Stimulated activated naive CD8-positive, alpha-beta T cell treated with anti-CD3 and anti-CD28 coated beads, Interleukin-15, Interleukin-2, amounts not matched to agents 100 ng/mL and 50 ng/mL, for 24 hours (primary cell): ENCODE measurements at regions not wholly inside any gene's neighbourhood (a gene's known extent, or its start where the extent isn't known, plus 50 kb on each side); places are given as distances from the start of the nearest gene placed in this dataset.
A peak's percentile ranks its signal among the peaks of the same experiment; 100 is the strongest.

Experiments
- H3K27ac Mint-ChIP-seq: one replicate; pipeline ENCODE4 v1.8.0; 2021; ENCODE audit warnings: mild to moderate bottlenecking, mixed read lengths
- H3K27me3 Mint-ChIP-seq: one replicate; pipeline ENCODE4 v1.8.0; 2021; ENCODE audit warnings: mixed read lengths
- H3K36me3 Mint-ChIP-seq: one replicate; pipeline ENCODE4 v1.8.0; 2021; ENCODE audit warnings: low read depth, mixed read lengths
- H3K4me1 Mint-ChIP-seq: one replicate; pipeline ENCODE4 v1.8.0; 2021; ENCODE audit warnings: low read depth, mixed read lengths
- H3K4me3 Mint-ChIP-seq: one replicate; pipeline ENCODE4 v1.8.0; 2021; ENCODE audit warnings: mild to moderate bottlenecking, mixed read lengths
- H3K9me3 Mint-ChIP-seq: one replicate; pipeline ENCODE4 v1.8.0; 2021; ENCODE audit warnings: mixed read lengths

DNA sequence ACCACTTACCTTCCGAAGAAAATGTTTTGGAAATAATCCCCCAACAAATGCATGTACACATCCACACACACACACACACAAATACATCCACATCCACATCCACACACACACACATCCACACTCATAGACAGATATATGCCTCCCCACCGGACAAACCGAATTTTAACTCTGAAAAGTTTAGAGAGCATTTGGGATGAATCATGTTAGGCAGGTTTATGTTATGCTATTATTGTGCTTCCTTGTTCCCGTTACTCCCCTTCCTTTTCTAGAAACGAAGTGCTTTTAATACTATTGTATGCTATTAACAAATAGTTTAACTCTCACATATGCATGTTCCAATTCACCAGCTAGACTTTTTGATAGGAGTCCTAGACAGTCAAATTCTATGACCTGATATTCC lies 91.5 kb downstream of the FAS start:
- H3K4me1 Mint-ChIP-seq = peaks cover 21% of the 10 kb centered on the region
- no peak overlapping the region for H3K27ac Mint-ChIP-seq
- no peaks in the 10 kb centered on the region for H3K9me3 Mint-ChIP-seq
- H3K36me3 Mint-ChIP-seq = no peaks in the 10 kb centered on the region
- H3K27me3 Mint-ChIP-seq = no peaks in the 10 kb centered on the region
- H3K4me3 Mint-ChIP-seq = no peak overlapping the region

- Mint-ChIP-seq H3K9me3 (no peaks in the 10 kb centered on the region), H3K4me3 (no peak overlapping the region), H3K27ac (no peak overlapping the region), H3K4me1 (peaks cover 36% of the 10 kb centered on the region), H3K36me3 (no peaks in the 10 kb centered on the region), H3K27me3 (no peaks in the 10 kb centered on the region)
Observed at GRCh38 chr10:89080660-89081059, 90.1 kb downstream of the FAS start.

DNA sequence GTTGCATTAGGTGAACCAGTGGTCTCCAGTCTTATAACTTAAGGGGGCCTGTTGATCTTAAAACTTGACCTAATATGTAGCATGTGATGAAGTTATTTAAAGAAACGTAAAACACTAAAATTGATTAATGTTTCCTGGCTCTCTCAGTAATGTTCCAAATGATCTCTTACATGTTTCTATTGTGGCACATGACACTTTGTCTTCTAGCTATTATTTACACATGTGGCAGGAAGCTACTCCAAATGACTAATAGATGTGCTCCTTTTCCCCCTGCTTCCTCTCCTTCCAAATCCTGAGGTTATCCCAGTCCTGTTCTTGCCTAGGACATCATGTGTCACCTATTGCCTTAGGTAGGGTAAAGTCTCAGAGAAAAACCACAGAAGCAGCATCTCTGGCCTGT lies 89.4 kb downstream of the FAS start:
- Mint-ChIP-seq H3K9me3 (no peaks in the 10 kb centered on the region), H3K36me3 (no peaks in the 10 kb centered on the region), H3K4me3 (no peak overlapping the region), H3K27me3 (no peaks in the 10 kb centered on the region), H3K4me1 (peaks cover 37% of the 10 kb centered on the region), H3K27ac (no peak overlapping the region)

DNA sequence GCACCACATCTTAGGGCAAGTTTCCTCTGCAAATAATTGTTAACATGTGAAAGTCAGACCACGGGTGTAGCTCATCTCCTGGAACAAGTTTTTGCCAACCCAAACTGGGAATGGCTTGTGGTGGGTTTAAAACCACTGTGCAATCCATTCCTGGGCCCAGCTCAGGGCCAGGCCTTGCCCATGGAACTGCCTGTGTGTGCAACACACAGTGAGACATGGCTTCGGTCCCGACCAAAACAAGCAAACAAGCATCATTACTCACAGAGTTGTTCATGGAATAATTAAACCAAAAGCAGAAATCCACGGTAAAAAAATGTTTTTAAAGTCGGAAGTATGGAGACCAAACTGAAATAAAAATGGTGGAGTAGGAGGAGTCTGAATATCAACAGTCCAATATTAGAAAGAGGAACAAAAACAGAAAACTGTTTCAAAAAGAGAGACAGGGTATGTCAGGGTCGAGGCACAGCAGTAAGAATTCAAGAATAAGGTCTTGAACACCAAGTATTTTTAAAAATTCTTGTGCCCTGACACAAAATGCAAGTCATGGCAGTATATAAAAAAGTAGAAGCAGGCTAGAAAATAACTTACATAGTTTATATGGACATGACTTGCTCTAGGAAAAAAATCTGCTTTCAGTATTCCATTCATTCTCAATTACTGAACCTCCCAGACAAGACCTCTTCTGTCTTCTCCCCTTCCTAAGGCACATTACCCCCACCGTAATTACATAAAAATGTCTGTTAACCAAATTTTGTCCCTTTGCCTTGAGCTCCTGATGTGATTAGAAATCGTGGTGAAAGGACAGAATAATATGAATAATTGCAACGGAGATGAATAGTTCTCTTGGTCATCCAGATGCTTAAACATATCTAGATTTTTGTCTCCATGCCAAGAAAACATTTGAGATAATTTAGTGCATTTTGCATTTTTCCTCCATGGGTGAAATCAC lies 88.4 kb downstream of the FAS start:
- no peak overlapping the region for H3K4me3 Mint-ChIP-seq
- no peak overlapping the region for H3K27ac Mint-ChIP-seq
- no peaks in the 10 kb centered on the region for H3K9me3 Mint-ChIP-seq
- no peaks in the 10 kb centered on the region for H3K27me3 Mint-ChIP-seq
- no peaks in the 10 kb centered on the region for H3K36me3 Mint-ChIP-seq
- H3K4me1 Mint-ChIP-seq = peaks cover 36% of the 10 kb centered on the region

DNA sequence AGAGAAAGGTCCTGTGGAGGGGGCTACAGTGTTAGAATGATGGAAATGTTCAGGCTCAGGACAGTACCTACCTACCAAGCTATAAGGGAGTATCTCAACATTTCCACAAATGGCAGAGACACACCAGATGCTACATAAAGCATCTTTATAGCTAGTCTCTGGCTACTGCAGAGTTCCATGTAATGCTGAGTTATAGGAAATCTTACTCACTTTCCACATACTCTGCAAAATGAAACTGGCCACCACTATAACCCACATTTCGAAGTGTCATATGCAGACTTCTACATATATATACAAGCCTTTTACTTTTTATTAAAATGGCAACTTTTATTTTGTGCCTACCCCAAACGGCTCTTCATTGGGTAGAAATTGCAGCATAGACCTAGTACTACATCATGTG lies 85.5 kb downstream of the FAS start:
- Mint-ChIP-seq H3K27me3 (peaks cover 10% of the 10 kb centered on the region), H3K27ac (peak overlapping the region; percentile 14), H3K4me1 (peaks cover 32% of the 10 kb centered on the region), H3K4me3 (no peak overlapping the region), H3K9me3 (no peaks in the 10 kb centered on the region), H3K36me3 (no peaks in the 10 kb centered on the region)

GRCh38 chr10:89075631-89076030 lies 85.0 kb downstream of the FAS start:
- peak overlapping the region; percentile 4 for H3K27ac Mint-ChIP-seq
- H3K27me3 Mint-ChIP-seq = peaks cover 10% of the 10 kb centered on the region
- H3K36me3 Mint-ChIP-seq = no peaks in the 10 kb centered on the region
- no peaks in the 10 kb centered on the region for H3K9me3 Mint-ChIP-seq
- H3K4me1 Mint-ChIP-seq = peaks cover 32% of the 10 kb centered on the region
- H3K4me3 Mint-ChIP-seq = no peak overlapping the region

- Mint-ChIP-seq H3K9me3 (no peaks in the 10 kb centered on the region), H3K27ac (no peak overlapping the region), H3K4me1 (peaks cover 32% of the 10 kb centered on the region), H3K36me3 (no peaks in the 10 kb centered on the region), H3K27me3 (peaks cover 13% of the 10 kb centered on the region), H3K4me3 (no peak overlapping the region)
Observed at GRCh38 chr10:89074120-89074519, 83.5 kb downstream of the FAS start.

DNA sequence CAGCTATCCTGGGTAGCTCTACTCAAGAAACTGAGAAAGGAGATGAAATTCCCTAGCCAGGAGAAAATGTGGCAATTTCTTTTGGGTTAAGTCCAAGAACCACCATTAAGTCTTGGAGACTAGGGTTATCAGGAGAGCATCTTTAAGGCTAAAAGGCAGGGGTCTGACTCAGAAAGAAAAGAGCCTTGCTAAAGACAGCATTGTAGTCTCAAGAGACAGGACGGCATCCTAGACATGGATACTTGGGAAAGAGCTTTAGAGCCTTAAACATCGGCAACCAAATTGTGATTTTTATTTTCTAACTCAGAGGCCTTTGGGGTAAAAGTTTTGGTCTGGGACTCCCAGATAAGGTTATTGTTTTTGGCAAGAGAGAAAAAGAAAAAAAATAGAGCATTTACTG lies 83.1 kb downstream of the FAS start:
- peaks cover 30% of the 10 kb centered on the region for H3K4me1 Mint-ChIP-seq
- no peaks in the 10 kb centered on the region for H3K9me3 Mint-ChIP-seq
- peaks cover 13% of the 10 kb centered on the region for H3K27me3 Mint-ChIP-seq
- H3K27ac Mint-ChIP-seq = no peak overlapping the region
- no peaks in the 10 kb centered on the region for H3K36me3 Mint-ChIP-seq
- no peak overlapping the region for H3K4me3 Mint-ChIP-seq

GRCh38 chr10:89069589-89069988 lies 79.0 kb downstream of the FAS start:
- Mint-ChIP-seq H3K4me3 (no peak overlapping the region), H3K36me3 (no peaks in the 10 kb centered on the region), H3K4me1 (no peaks in the 10 kb centered on the region), H3K27ac (no peak overlapping the region), H3K9me3 (no peaks in the 10 kb centered on the region), H3K27me3 (peaks cover 33% of the 10 kb centered on the region)
